ENCODE measurements at regions not wholly inside any gene's neighbourhood (a gene's known extent, or its start where the extent isn't known, plus 50 kb on each side); places are given as distances from the start of the nearest gene placed in this dataset.

- TF ChIP-seq TAF1 (IDR thresholded peaks at IDR 0.05; ENCODE audit: low read depth, low read length) (no peak), CREB1 (IDR thresholded peaks at IDR 0.05) (no peak), CTCF (IDR thresholded peaks at IDR 0.05; ENCODE audit: control extremely low read depth in 1 of 3, insufficient read depth in 1 of 3, low read depth in 1 of 3, low read length in 3 of 3) (no peak), POLR2A (IDR thresholded peaks at IDR 0.05; ENCODE audit: control extremely low read depth in 1 of 2, low read depth in 2 of 2, low read length in 2 of 2) (no peak)
Measured at GRCh38 chr2:48896870-48897269, 141.3 kb upstream of the LHCGR start.
